Ectodermal cell (in vitro differentiated cells): ENCODE measurements at regions not wholly inside any gene's neighbourhood (a gene's known extent, or its start where the extent isn't known, plus 50 kb on each side); places are given as distances from the start of the nearest gene placed in this dataset.
"Not testable (repeated sequence)": the region's sequence is repeated elsewhere in the genome, so short reads cannot be mapped to it uniquely, and the experiment has no call there.

Experiments used
- H3K27ac ChIP-seq: 2 replicates; pipeline ENCODE4 v1.7.0; 2013; ENCODE audit warnings: mild to moderate bottlenecking, low read depth, low read length; ENCODE audit not compliant: insufficient read depth, poor library complexity, severe bottlenecking
- H3K27me3 ChIP-seq: 2 replicates; pipeline ENCODE4 v1.7.0; 2013; ENCODE audit warnings: mild to moderate bottlenecking, low read length; ENCODE audit not compliant: insufficient read depth, control insufficient read depth, poor library complexity, severe bottlenecking
- H3K36me3 ChIP-seq: one replicate; pipeline ENCODE4 v1.7.0; 2013; ENCODE audit warnings: low read length; ENCODE audit not compliant: control insufficient read depth, insufficient read depth
- H3K4me1 ChIP-seq: one replicate; pipeline ENCODE4 v1.7.0; 2013; ENCODE audit warnings: low read length; ENCODE audit not compliant: control insufficient read depth, insufficient read depth
- H3K4me3 ChIP-seq: 2 replicates; pipeline ENCODE4 v1.7.0; 2013; ENCODE audit warnings: low read depth, low read length, control low read depth; ENCODE audit not compliant: insufficient read depth
- H3K9me3 ChIP-seq: 2 replicates; pipeline ENCODE4 v1.7.0; 2013; ENCODE audit warnings: mild to moderate bottlenecking, low read length, moderate library complexity; ENCODE audit not compliant: control insufficient read depth
- WGBS, 2 experiments: methylation state at CpG; one replicate each; pipeline ENCODE4 v1.1.7; 2013; ENCODE audit warnings: missing lambda C conversion rate in 2 of 2; 5-methylcytosine and 5-hydroxymethylcytosine counted together

DNA sequence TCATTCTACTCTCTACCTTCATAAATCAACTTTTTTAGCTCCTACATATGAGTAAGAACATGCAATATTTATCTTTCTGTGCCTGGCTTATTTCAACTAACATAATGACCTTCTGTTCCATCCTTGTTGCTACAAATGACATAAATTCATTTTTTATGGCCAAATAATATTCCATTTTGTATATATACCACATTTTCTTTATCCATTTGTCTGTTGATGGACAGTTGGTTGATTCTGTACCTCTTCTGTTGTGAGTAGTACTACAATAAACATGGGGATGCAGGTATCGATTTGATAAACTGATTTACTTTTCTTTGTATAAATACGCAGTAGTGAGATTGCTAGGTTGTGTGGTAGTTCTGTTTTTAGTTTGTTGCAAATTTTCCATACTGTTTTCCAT is 279.5 kb upstream of the NFIA start:
- Histone ChIP-seq H3K27ac (no peak overlapping the region), H3K36me3 (no peaks in the 10 kb centered on the region), H3K27me3 (no peaks in the 10 kb centered on the region), H3K4me3 (no peak overlapping the region), H3K4me1 (no peaks in the 10 kb centered on the region), H3K9me3 (no peaks in the 10 kb centered on the region)
- WGBS, 2 experiments = 94 to 95% methylated on average over 2 of the region's 2 CpGs

- no peaks in the 10 kb centered on the region for H3K9me3 ChIP-seq
- H3K27ac ChIP-seq = no peak overlapping the region
- H3K36me3 ChIP-seq = no peaks in the 10 kb centered on the region
- no peaks in the 10 kb centered on the region for H3K4me1 ChIP-seq
- 98 to 100% methylated on average over 2 of the region's 2 CpGs for WGBS, 2 experiments
- H3K27me3 ChIP-seq = no peaks in the 10 kb centered on the region
- no peak overlapping the region for H3K4me3 ChIP-seq
Observed at GRCh38 chr1:60797351-60797750, 285.0 kb upstream of the NFIA start.

GRCh38 chr1:60791226-60791625 is 291.1 kb upstream of the NFIA start:
- H3K4me1 ChIP-seq = no peaks in the 10 kb centered on the region
- no peaks in the 10 kb centered on the region for H3K27me3 ChIP-seq
- WGBS, 2 experiments = 92 to 94% methylated on average over 5 of the region's 5 CpGs
- H3K4me3 ChIP-seq = no peak overlapping the region
- no peak overlapping the region for H3K27ac ChIP-seq
- H3K9me3 ChIP-seq = no peaks in the 10 kb centered on the region
- no peaks in the 10 kb centered on the region for H3K36me3 ChIP-seq

GRCh38 chr1:60773099-60773498 is 309.3 kb upstream of the NFIA start:
- H3K27me3 ChIP-seq, H3K36me3 ChIP-seq, H3K9me3 ChIP-seq, H3K4me1 ChIP-seq, H3K4me3 ChIP-seq, H3K27ac ChIP-seq: not testable (repeated sequence)
- 88 to 100% methylated on average over 1 to 2 of the region's 2 CpGs for WGBS, 2 experiments

DNA sequence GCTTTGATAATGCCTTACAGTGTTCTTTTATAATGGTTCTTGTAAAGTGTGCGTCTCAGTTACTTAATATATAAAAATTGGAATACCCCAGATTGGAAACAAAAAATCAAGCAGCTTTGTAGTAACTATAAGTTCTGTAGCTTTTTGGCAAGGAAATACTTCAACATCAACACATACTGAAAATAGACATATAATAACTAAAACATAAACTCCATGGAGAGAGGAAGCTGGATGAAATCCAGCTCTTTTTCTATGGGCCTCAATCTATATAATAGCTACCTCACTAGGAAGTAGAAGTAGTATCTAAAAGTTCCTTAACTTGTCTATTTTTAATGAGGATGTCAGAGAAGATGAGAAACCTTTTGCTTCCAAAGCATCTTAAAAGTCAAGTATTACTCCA is 313.3 kb upstream of the NFIA start:
- Histone ChIP-seq H3K4me3 (no peak overlapping the region), H3K9me3 (no peaks in the 10 kb centered on the region), H3K36me3 (no peaks in the 10 kb centered on the region), H3K27me3 (no peaks in the 10 kb centered on the region), H3K4me1 (no peaks in the 10 kb centered on the region), H3K27ac (no peak overlapping the region)
- WGBS, 2 experiments = no CpG with 5 or more reads among the region's 1 CpG

GRCh38 chr1:60765204-60765603 is 317.2 kb upstream of the NFIA start:
- Histone ChIP-seq H3K27me3 (no peaks in the 10 kb centered on the region), H3K9me3 (no peaks in the 10 kb centered on the region), H3K4me3 (no peak overlapping the region), H3K36me3 (no peaks in the 10 kb centered on the region), H3K4me1 (no peaks in the 10 kb centered on the region), H3K27ac (no peak overlapping the region)
- WGBS, 2 experiments = 57 to 59% methylated on average over 5 of the region's 5 CpGs

- H3K27me3 ChIP-seq = no peaks in the 10 kb centered on the region
- H3K36me3 ChIP-seq = no peaks in the 10 kb centered on the region
- no peaks in the 10 kb centered on the region for H3K9me3 ChIP-seq
- no peak overlapping the region for H3K27ac ChIP-seq
- H3K4me1 ChIP-seq = no peaks in the 10 kb centered on the region
- no peak overlapping the region for H3K4me3 ChIP-seq
- WGBS, 2 experiments = 92 to 97% methylated on average over 3 of the region's 3 CpGs
Observed at GRCh38 chr1:60764489-60764888, 317.9 kb upstream of the NFIA start.

- Histone ChIP-seq H3K36me3 (no peaks in the 10 kb centered on the region), H3K27ac (no peak overlapping the region), H3K4me1 (no peaks in the 10 kb centered on the region), H3K27me3 (no peaks in the 10 kb centered on the region), H3K4me3 (no peak overlapping the region), H3K9me3 (no peaks in the 10 kb centered on the region)
Observed at GRCh38 chr1:60763741-60764140, 318.6 kb upstream of the NFIA start.

DNA sequence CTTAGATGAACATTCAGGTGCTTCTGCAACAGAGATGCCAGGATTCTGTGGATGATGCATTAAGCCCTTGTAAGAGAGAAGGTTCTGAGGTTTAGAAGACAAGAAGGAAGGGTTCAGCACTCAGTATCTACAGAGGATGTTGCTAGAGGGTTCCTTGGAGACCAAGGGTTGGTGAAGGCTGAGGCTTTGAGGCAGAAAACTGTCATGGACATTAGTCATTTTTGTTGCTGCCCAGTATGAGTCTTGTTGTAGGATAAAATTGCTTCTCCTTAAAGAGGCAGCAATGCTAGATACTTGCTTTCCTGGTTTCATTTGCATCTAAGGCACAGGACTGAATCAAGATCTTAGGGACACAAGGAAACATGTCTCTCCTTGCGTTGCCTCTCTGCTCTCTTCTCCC is 319.4 kb upstream of the NFIA start:
- Histone ChIP-seq H3K27me3 (no peaks in the 10 kb centered on the region), H3K36me3 (no peaks in the 10 kb centered on the region), H3K27ac (no peak overlapping the region), H3K4me3 (no peak overlapping the region), H3K4me1 (no peaks in the 10 kb centered on the region), H3K9me3 (no peaks in the 10 kb centered on the region)
- WGBS, 2 experiments = 89 to 90% methylated on average over 1 of the region's 1 CpG

GRCh38 chr1:60762176-60762575 is 320.2 kb upstream of the NFIA start:
- no peaks in the 10 kb centered on the region for H3K27me3 ChIP-seq
- 83 to 100% methylated on average over 1 of the region's 1 CpG for WGBS, 2 experiments
- no peak overlapping the region for H3K4me3 ChIP-seq
- no peaks in the 10 kb centered on the region for H3K9me3 ChIP-seq
- no peaks in the 10 kb centered on the region for H3K4me1 ChIP-seq
- no peaks in the 10 kb centered on the region for H3K36me3 ChIP-seq
- no peak overlapping the region for H3K27ac ChIP-seq

DNA sequence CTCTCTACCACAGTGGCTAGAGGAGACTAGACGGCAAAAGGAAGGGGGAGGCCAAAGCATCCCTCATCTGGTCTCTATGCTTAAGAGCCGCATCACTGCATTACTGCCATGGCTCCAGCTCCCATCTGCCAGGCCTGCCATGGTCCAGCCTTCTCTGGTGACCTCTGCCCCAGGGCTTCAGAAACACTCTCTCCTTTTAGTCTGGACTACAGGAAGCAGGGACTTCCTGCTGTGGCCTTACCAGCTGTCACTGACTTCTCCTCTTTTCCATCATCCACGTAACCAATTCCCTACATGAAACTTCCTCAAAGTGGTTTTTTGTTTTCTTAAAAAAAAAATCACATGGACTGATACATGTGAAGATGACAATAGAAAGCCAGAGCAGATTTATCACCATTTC is 323.1 kb upstream of the NFIA start:
- Histone ChIP-seq H3K27ac (no peak overlapping the region), H3K27me3 (no peaks in the 10 kb centered on the region), H3K9me3 (no peaks in the 10 kb centered on the region), H3K4me1 (no peaks in the 10 kb centered on the region), H3K4me3 (no peak overlapping the region), H3K36me3 (no peaks in the 10 kb centered on the region)
- 85 to 86% methylated on average over 3 of the region's 3 CpGs for WGBS, 2 experiments
